RWPE1 (cell line): ENCODE measurements at regions not wholly inside any gene's neighbourhood (a gene's known extent, or its start where the extent isn't known, plus 50 kb on each side); places are given as distances from the start of the nearest gene placed in this dataset.

Experiments
- CTCF ChIA-PET: fragments of 350-600 bp; sonication (Branson Sonifier 250); formaldehyde crosslinking; extraction: SDS; loops from one replicate; lab custom pipeline; 2021; lab: Yijun Ruan, JAX
- POLR2A ChIA-PET: fragments of 400-600 bp; formaldehyde crosslinking; extraction: SDS; loops from one replicate; lab custom pipeline; 2020; ENCODE audit warnings: antibody characterized with exemption; ENCODE audit not compliant: low non-redundant PET; lab: Yijun Ruan, JAX
- DNase-seq: peaks from one replicate; pipeline ENCODE4 v3.0.0; 2012; ENCODE audit warnings: low spot score
- H3K27ac ChIP-seq: fragments of 450-650 bp; 2 replicates; pipeline ENCODE4 v1.5.1; 2017
- CTCF ChIP-seq: fragments of 450-650 bp; conservative IDR thresholded peaks from 2 replicates; pipeline ENCODE4 v1.5.1; 2017; ENCODE audit warnings: low read depth, mild to moderate bottlenecking

GRCh38 chr6:104344223-104344622, 515.5 kb downstream of the HACE1 start:
- ChIA-PET POLR2A (no interaction called here), CTCF (no interaction called here)

DNA sequence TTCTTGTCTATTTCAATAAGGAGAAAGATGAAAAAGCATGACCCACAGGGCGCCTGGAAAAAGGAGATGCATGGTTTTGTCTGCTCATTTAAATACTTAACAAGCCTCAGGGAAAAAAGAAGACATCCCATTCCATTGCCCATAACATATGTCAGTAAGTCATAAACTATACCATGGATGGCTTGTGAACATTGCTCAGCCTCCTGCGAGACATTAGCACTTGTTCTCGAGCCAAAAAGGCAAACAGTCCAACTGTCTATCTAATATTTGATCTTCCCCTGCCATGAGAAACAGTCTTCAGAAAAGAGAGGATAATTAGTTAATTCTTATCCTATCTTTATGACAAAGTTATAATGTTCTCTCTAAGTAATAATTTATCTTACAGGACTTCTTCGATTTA, 527.4 kb downstream of the HACE1 start:
- POLR2A ChIA-PET = no interaction called here
- no peak for DNase-seq
- no peak overlapping the region for H3K27ac ChIP-seq
- TF ChIP-seq CTCF = no peak
- CTCF ChIA-PET = no interaction called here

More at GRCh38 chr6:104344223-104344622, 515.5 kb downstream of the HACE1 start:
- no peak for DNase-seq
- TF ChIP-seq CTCF = no peak
- H3K27ac ChIP-seq = no peak overlapping the region

- no peak overlapping the region for H3K27ac ChIP-seq
- POLR2A ChIA-PET = no interaction called here
- CTCF ChIA-PET = interaction anchor here (0.6 to 0.7 kb wide), 2 partner anchors 11 to 376 kb away, joined by 3 read pairs; no protein-coding TSS in a partner anchor
- no peak for TF ChIP-seq CTCF
- DNase-seq = no peak
Observed at GRCh38 chr6:104326173-104327001, 533.3 kb downstream of the HACE1 start.

GRCh38 chr6:104325341-104326172, 534.2 kb downstream of the HACE1 start:
- TF ChIP-seq CTCF = peak; percentile 69
- peak; percentile 27 for DNase-seq
- POLR2A ChIA-PET = no interaction called here
- CTCF ChIA-PET = interaction anchor here (0.6 to 0.7 kb wide), 2 partner anchors 12 to 375 kb away, joined by 3 read pairs; no protein-coding TSS in a partner anchor
- no peak overlapping the region for H3K27ac ChIP-seq

GRCh38 chr6:104324301-104324700, 535.4 kb downstream of the HACE1 start:
- POLR2A ChIA-PET = no interaction called here
- H3K27ac ChIP-seq = no peak overlapping the region
- DNase-seq = no peak
- no peak for TF ChIP-seq CTCF
- CTCF ChIA-PET = no interaction called here

DNA sequence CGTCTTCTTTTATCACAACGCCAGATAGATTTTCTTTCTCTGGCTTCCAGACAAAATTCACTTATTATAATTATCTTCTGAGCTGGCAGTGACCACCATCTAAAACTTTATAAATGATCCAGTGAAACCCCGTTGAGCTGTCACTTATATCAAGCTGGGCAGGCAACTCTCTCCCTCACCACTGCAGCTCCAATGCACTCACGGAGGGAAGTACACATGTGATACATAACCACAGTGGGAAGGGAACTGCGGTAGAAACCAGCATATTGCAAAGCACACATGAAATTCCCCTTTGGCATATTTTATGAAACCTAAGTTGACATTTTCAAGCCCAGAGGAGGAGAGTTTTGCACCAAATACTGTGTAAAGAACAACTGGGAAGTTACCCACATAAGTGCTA, 536.9 kb downstream of the HACE1 start:
- CTCF ChIA-PET = no interaction called here
- no peak for TF ChIP-seq CTCF
- no peak for DNase-seq
- POLR2A ChIA-PET = no interaction called here
- H3K27ac ChIP-seq = no peak overlapping the region
